Suprapubic skin (tissue), 3 donors: ENCODE measurements at regions not wholly inside any gene's neighbourhood (a gene's known extent, or its start where the extent isn't known, plus 50 kb on each side); places are given as distances from the start of the nearest gene placed in this dataset.

Experiments used
- EP300 ChIP-seq: sonication (generic); formaldehyde crosslinking; IDR thresholded peaks from one replicate; pipeline ENCODE4 v1.6.1; 2017; ENCODE audit warnings: antibody characterized with exemption
- POLR2A ChIP-seq, 2 donors: fragments of 450-650 bp; IDR thresholded peaks; one replicate each; pipeline ENCODE4 v1.6.1; 2017; ENCODE audit warnings: antibody characterized with exemption in 2 of 2, mild to moderate bottlenecking in 2 of 2, moderate library complexity in 2 of 2
- TF ChIP-seq, protein P1 (sequence below), 2 donors: fragments of 200-600 bp in 1 of 2; fragments of 450-650 bp in 1 of 2; sonication (generic) in 1 of 2; IDR thresholded peaks; one replicate each; pipeline ENCODE4 v1.5.1; 2016 to 2019; ENCODE audit warnings: antibody characterized with exemption in 2 of 2, mild to moderate bottlenecking in 1 of 2, moderate library complexity in 1 of 2

DNA sequence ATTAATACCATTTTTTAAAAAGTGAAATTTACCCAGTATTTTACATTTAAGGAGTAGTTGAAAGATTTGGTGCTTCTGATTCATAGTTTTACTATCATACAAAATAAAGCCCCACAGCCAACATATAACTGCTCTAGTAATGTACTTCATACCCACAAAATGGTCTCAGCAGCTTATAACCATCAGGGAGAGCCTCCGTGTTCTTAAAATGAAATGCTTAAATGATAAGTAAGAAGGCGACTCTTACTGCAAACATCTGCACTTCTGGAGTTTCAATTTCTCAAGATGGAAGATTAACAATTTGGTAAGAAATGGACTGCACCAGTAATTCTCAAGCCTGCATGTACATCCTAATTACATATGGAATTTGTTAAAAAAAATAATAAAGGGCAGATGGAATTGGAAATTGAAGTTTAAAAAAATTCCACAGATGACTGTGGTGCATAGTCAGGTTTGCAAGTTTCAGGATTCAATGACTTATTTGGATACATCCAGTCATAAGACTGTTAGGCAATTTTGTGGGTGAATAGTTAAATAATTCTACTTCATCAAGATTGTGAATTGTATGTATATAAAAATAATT lies 461.0 kb downstream of the KIF20B start:
- TF ChIP-seq, protein P1, sequence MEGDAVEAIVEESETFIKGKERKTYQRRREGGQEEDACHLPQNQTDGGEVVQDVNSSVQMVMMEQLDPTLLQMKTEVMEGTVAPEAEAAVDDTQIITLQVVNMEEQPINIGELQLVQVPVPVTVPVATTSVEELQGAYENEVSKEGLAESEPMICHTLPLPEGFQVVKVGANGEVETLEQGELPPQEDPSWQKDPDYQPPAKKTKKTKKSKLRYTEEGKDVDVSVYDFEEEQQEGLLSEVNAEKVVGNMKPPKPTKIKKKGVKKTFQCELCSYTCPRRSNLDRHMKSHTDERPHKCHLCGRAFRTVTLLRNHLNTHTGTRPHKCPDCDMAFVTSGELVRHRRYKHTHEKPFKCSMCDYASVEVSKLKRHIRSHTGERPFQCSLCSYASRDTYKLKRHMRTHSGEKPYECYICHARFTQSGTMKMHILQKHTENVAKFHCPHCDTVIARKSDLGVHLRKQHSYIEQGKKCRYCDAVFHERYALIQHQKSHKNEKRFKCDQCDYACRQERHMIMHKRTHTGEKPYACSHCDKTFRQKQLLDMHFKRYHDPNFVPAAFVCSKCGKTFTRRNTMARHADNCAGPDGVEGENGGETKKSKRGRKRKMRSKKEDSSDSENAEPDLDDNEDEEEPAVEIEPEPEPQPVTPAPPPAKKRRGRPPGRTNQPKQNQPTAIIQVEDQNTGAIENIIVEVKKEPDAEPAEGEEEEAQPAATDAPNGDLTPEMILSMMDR (IDR thresholded peaks at IDR 0.05): no peak
- TF ChIP-seq EP300: no peak
- no peak for TF ChIP-seq POLR2A (IDR thresholded peaks at IDR 0.05)
